ENCODE measurements at regions not wholly inside any gene's neighbourhood (a gene's known extent, or its start where the extent isn't known, plus 50 kb on each side); places are given as distances from the start of the nearest gene placed in this dataset.

- H3K27me3 ChIP-seq (ENCODE audit: insufficient read depth, poor library complexity, severe bottlenecking) = no peaks in the 10 kb centered on the region
- no peak for DNase-seq (ENCODE audit: low read depth in 1 of 2, low spot score in 1 of 2)
- H3K4me3 ChIP-seq (replicated peaks; ENCODE audit: insufficient read depth, low read length) = no peak overlapping the region
- TF ChIP-seq REST (IDR thresholded peaks at IDR 0.05; ENCODE audit: insufficient replicate concordance, low read depth) (no peak), CTCF (IDR thresholded peaks at IDR 0.05; ENCODE audit: insufficient read depth, low read length) (no peak), POLR2AphosphoS5 (IDR thresholded peaks at IDR 0.05; ENCODE audit: low read depth) (no peak), SPI1 (IDR thresholded peaks at IDR 0.05; ENCODE audit: borderline replicate concordance, low read depth) (no peak), GABPA (IDR thresholded peaks at IDR 0.05; ENCODE audit: low read depth) (no peak)
- no peak overlapping the region for H3K27ac ChIP-seq (replicated peaks)
These were observed 88.7 kb upstream of the MEIS1 start for GRCh38 chr2:66346231-66346664.

- H3K4me3 ChIP-seq (replicated peaks; ENCODE audit: insufficient read depth, low read length) = no peak overlapping the region
- no peak for DNase-seq (ENCODE audit: low read depth in 1 of 2, low spot score in 1 of 2)
- no peaks in the 10 kb centered on the region for H3K27me3 ChIP-seq (ENCODE audit: insufficient read depth, poor library complexity, severe bottlenecking)
- H3K27ac ChIP-seq (replicated peaks) = no peak overlapping the region
- no peak for TF ChIP-seq REST (IDR thresholded peaks at IDR 0.05; ENCODE audit: insufficient replicate concordance, low read depth)
These were observed 90.8 kb upstream of the MEIS1 start for GRCh38 chr2:66344087-66344663.

- no peak for TF ChIP-seq POLR2AphosphoS5 (IDR thresholded peaks at IDR 0.05; ENCODE audit: low read depth)
- TF ChIP-seq GABPA (IDR thresholded peaks at IDR 0.05; ENCODE audit: low read depth) = no peak
- TF ChIP-seq CTCF (IDR thresholded peaks at IDR 0.05; ENCODE audit: insufficient read depth, low read length) = no peak
- no peak for TF ChIP-seq SPI1 (IDR thresholded peaks at IDR 0.05; ENCODE audit: borderline replicate concordance, low read depth)
- Histone ChIP-seq H3K27me3 (ENCODE audit: insufficient read depth, poor library complexity, severe bottlenecking) (no peaks in the 10 kb centered on the region), H3K27ac (replicated peaks) (no peak overlapping the region), H3K4me3 (replicated peaks; ENCODE audit: insufficient read depth, low read length) (no peak overlapping the region)
- no peak for DNase-seq (ENCODE audit: low read depth in 1 of 2, low spot score in 1 of 2)
These were observed 91.7 kb upstream of the MEIS1 start for GRCh38 chr2:66343259-66343658.

- TF ChIP-seq SPI1 (IDR thresholded peaks at IDR 0.05; ENCODE audit: borderline replicate concordance, low read depth) = no peak
- no peak for TF ChIP-seq POLR2AphosphoS5 (IDR thresholded peaks at IDR 0.05; ENCODE audit: low read depth)
- TF ChIP-seq CTCF (IDR thresholded peaks at IDR 0.05; ENCODE audit: insufficient read depth, low read length) = no peak
- no peak for TF ChIP-seq GABPA (IDR thresholded peaks at IDR 0.05; ENCODE audit: low read depth)
- TF ChIP-seq REST (IDR thresholded peaks at IDR 0.05; ENCODE audit: insufficient replicate concordance, low read depth) = no peak
- Histone ChIP-seq H3K27ac (replicated peaks) (no peak overlapping the region), H3K27me3 (ENCODE audit: insufficient read depth, poor library complexity, severe bottlenecking) (no peaks in the 10 kb centered on the region), H3K4me3 (replicated peaks; ENCODE audit: insufficient read depth, low read length) (no peak overlapping the region)
- no peak for DNase-seq (ENCODE audit: low read depth in 1 of 2, low spot score in 1 of 2)
These were observed 94.4 kb upstream of the MEIS1 start for GRCh38 chr2:66340521-66340920.

Measured in HL-60 (cell line).